ENCODE measurements at regions not wholly inside any gene's neighbourhood (a gene's known extent, or its start where the extent isn't known, plus 50 kb on each side); places are given as distances from the start of the nearest gene placed in this dataset.

GRCh38 chr20:21967481-21967880 is 262.0 kb downstream of the PAX1 start:
- no peaks in the 10 kb centered on the region for H3K4me1 Mint-ChIP-seq
- H2AK5ac ChIP-seq (ENCODE audit: insufficient read length, low read length), result no peak overlapping the region
- no peaks in the 10 kb centered on the region for H3K79me1 ChIP-seq (ENCODE audit: insufficient read depth, low read depth, low read length, poor library complexity, severe bottlenecking)
- no peaks in the 10 kb centered on the region for H4K20me1 ChIP-seq (ENCODE audit: control insufficient read depth, insufficient read depth, insufficient read length)
- H3K23ac ChIP-seq (ENCODE audit: insufficient read length, low read depth, low read length), result no peak overlapping the region
- no peak overlapping the region for H3K27ac Mint-ChIP-seq
- H2BK12ac ChIP-seq (ENCODE audit: insufficient read length, low read depth, low read length), result no peak overlapping the region
- no peak overlapping the region for H3K9ac ChIP-seq (ENCODE audit: extremely low read depth, insufficient read length, low read length)
- no peak overlapping the region for H3T11ph ChIP-seq (ENCODE audit: low read length)
- no peaks in the 10 kb centered on the region for H3K79me2 ChIP-seq (ENCODE audit: insufficient read depth, low read length)
- no peak overlapping the region for H3K4me2 ChIP-seq (ENCODE audit: insufficient read depth, insufficient read length, low read length)
- H4K91ac ChIP-seq (ENCODE audit: insufficient read length, low read depth, low read length), result no peak overlapping the region
- no peak overlapping the region for H4K8ac ChIP-seq (replicated peaks; ENCODE audit: insufficient read length, low read depth, low read length)
- no peak for DNase-seq
- H3K56ac ChIP-seq (ENCODE audit: insufficient read length, low read depth, low read length), result no peak overlapping the region
- no peak overlapping the region for H3K4me3 Mint-ChIP-seq
- no peaks in the 10 kb centered on the region for H3K27me3 ChIP-seq (ENCODE audit: insufficient read depth, low read length)
- no peaks in the 10 kb centered on the region for H3K27me3 Mint-ChIP-seq (ENCODE audit: low read depth)
- H3K9me3 ChIP-seq (ENCODE audit: control insufficient read depth, low read depth, low read length), result no peaks in the 10 kb centered on the region
- H3K36me3 Mint-ChIP-seq (ENCODE audit: insufficient read depth in 1 of 3, low read depth in 3 of 3), result peaks cover 0 to 12% (median 9%) of the 10 kb centered on the region in 3 experiments; a peak in 4 of 7 replicates
- peaks cover 11 to 12% of the 10 kb centered on the region in 2 experiments for H3K9me3 Mint-ChIP-seq
- no peak overlapping the region for H3K18ac ChIP-seq (ENCODE audit: insufficient read length, low read depth, low read length)
- H3K27ac ChIP-seq (ENCODE audit: insufficient read length, low read depth, low read length), result no peak overlapping the region
- H3K14ac ChIP-seq (ENCODE audit: insufficient read depth, low read length), result no peak overlapping the region
- H3K4ac ChIP-seq (ENCODE audit: low read depth, low read length), result no peak overlapping the region
- H2BK15ac ChIP-seq (ENCODE audit: low read depth, low read length), result no peak overlapping the region
- no peaks in the 10 kb centered on the region for H3K4me1 ChIP-seq (ENCODE audit: insufficient read depth, low read length)
- no peak for TF ChIP-seq CTCF (conservative IDR thresholded peaks at IDR 0.05)
- no peak overlapping the region for H2BK20ac ChIP-seq (ENCODE audit: low read depth, low read length, poor library complexity, severe bottlenecking)
- H2BK120ac ChIP-seq (ENCODE audit: low read depth, low read length, poor library complexity, severe bottlenecking), result no peak overlapping the region
- H2BK5ac ChIP-seq (ENCODE audit: insufficient read length, low read length), result no peak overlapping the region
- no peak overlapping the region for H4K5ac ChIP-seq (ENCODE audit: insufficient read length, low read depth, low read length)
- WGBS (ENCODE audit: extremely low coverage, insufficient read length, low lambda C conversion rate), result no CpG with 5 or more reads among the region's 5 CpGs
- no peak overlapping the region for H2AFZ ChIP-seq (ENCODE audit: low read length)
- no peaks in the 10 kb centered on the region for H3K23me2 ChIP-seq (ENCODE audit: insufficient read length, low read depth, low read length, poor library complexity, severe bottlenecking)

Data from H9 (cell line).